Liver (tissue), 8 donors: ENCODE measurements at regions not wholly inside any gene's neighbourhood (a gene's known extent, or its start where the extent isn't known, plus 50 kb on each side); places are given as distances from the start of the nearest gene placed in this dataset.

Experiments
- DNase-seq: peaks from one replicate; pipeline ENCODE4 v3.0.0-alpha.2; 2017; ENCODE audit warnings: low spot score
- H3K27ac ChIP-seq, 2 donors: one replicate each; pipeline ENCODE4 v1.7.0; 2013; ENCODE audit warnings: inconsistent platforms in 2 of 2, low read length in 2 of 2, control low read depth in 1 of 2, low read depth in 1 of 2, mild to moderate bottlenecking in 1 of 2
- H3K27me3 ChIP-seq, 4 donors: one replicate each; pipeline versions ENCODE4 v1.6.1 to v1.7.0; 2013; ENCODE audit warnings: low read length in 3 of 4, inconsistent platforms in 1 of 4, mild to moderate bottlenecking in 1 of 4, moderate library complexity in 1 of 4; ENCODE audit not compliant: control insufficient read depth in 4 of 4, insufficient read depth in 4 of 4
- H3K36me3 ChIP-seq, 4 donors: one replicate each; pipeline versions ENCODE4 v1.6.1 to v1.7.0; 2013; ENCODE audit warnings: low read length in 3 of 4, mild to moderate bottlenecking in 3 of 4, low read depth in 1 of 4, moderate library complexity in 1 of 4; ENCODE audit not compliant: control insufficient read depth in 4 of 4, insufficient read depth in 3 of 4
- H3K4me1 ChIP-seq, 4 donors: one replicate each; pipeline versions ENCODE4 v1.6.1 to v1.7.0; 2013; ENCODE audit warnings: low read length in 3 of 4, mild to moderate bottlenecking in 3 of 4, moderate library complexity in 1 of 4; ENCODE audit not compliant: control insufficient read depth in 4 of 4, insufficient read depth in 4 of 4
- H3K4me3 ChIP-seq, 3 donors: one replicate each; pipeline versions ENCODE4 v1.6.1 to v1.7.0; 2013; ENCODE audit warnings: low read length in 3 of 3, control low read depth in 1 of 3, low read depth in 1 of 3, mild to moderate bottlenecking in 1 of 3
- H3K9ac ChIP-seq, 2 donors: one replicate each; pipeline ENCODE4 v1.7.0; 2013; ENCODE audit warnings: low read length in 2 of 2, mild to moderate bottlenecking in 2 of 2, moderate library complexity in 2 of 2, control low read depth in 1 of 2, low read depth in 1 of 2
- H3K9me3 ChIP-seq, 4 donors: one replicate each; pipeline versions ENCODE4 v1.6.1 to v1.7.0; 2013; ENCODE audit warnings: low read length in 3 of 4; ENCODE audit not compliant: control insufficient read depth in 4 of 4
- ATF3 ChIP-seq: IDR thresholded peaks from 2 replicates; pipeline ENCODE4 v1.6.1; 2016; ENCODE audit warnings: antibody characterized with exemption
- CTCF ChIP-seq: fragments of 150-350 bp; IDR thresholded peaks from 2 replicates; pipeline ENCODE4 v1.5.1; 2017; ENCODE audit warnings: improper control_type of control experiment, low read depth, low read length; ENCODE audit not compliant: missing input control
- EGR1 ChIP-seq, 2 donors: IDR thresholded peaks; 2 replicates each; pipeline ENCODE4 v1.6.1; 2016 to 2018; ENCODE audit warnings: antibody characterized with exemption in 2 of 2, low read depth in 2 of 2
- FOXA1 ChIP-seq: IDR thresholded peaks from 2 replicates; pipeline ENCODE4 v1.6.1; 2016; ENCODE audit warnings: antibody characterized with exemption
- FOXA2 ChIP-seq: IDR thresholded peaks from 2 replicates; pipeline ENCODE4 v1.6.1; 2016; ENCODE audit warnings: antibody characterized with exemption
- GABPA ChIP-seq, 2 donors: IDR thresholded peaks in 1 of 2; conservative IDR thresholded peaks in 1 of 2; 2 replicates each; pipeline ENCODE4 v1.6.1; 2016; ENCODE audit warnings: antibody characterized with exemption in 2 of 2, mild to moderate bottlenecking in 1 of 2, moderate library complexity in 1 of 2
- HNF4G ChIP-seq: IDR thresholded peaks from 2 replicates; pipeline ENCODE4 v1.6.1; 2016; ENCODE audit warnings: antibody characterized with exemption
- JUND ChIP-seq, 2 donors: IDR thresholded peaks; 2 replicates each; pipeline ENCODE4 v1.6.1; 2016; ENCODE audit warnings: antibody characterized with exemption in 2 of 2
- MAX ChIP-seq: IDR thresholded peaks from 2 replicates; pipeline ENCODE4 v1.6.1; 2016; ENCODE audit warnings: antibody characterized with exemption
- NR2F2 ChIP-seq: IDR thresholded peaks from 2 replicates; pipeline ENCODE4 v1.6.1; 2016; ENCODE audit warnings: antibody characterized with exemption
- RAD21 ChIP-seq, 2 donors: IDR thresholded peaks; 2 replicates each; pipeline ENCODE4 v1.6.1; 2016; ENCODE audit warnings: antibody characterized with exemption in 2 of 2, mild to moderate bottlenecking in 2 of 2
- REST ChIP-seq: IDR thresholded peaks from 2 replicates; pipeline ENCODE4 v1.6.1; 2016; ENCODE audit warnings: antibody characterized with exemption, mild to moderate bottlenecking
- SP1 ChIP-seq: IDR thresholded peaks from 2 replicates; pipeline ENCODE4 v1.6.1; 2018; ENCODE audit warnings: antibody characterized with exemption, mild to moderate bottlenecking
- TAF1 ChIP-seq: conservative IDR thresholded peaks from 2 replicates; pipeline ENCODE4 v1.6.1; 2016; ENCODE audit warnings: antibody characterized with exemption, mild to moderate bottlenecking
- YY1 ChIP-seq: IDR thresholded peaks from 2 replicates; pipeline ENCODE4 v1.6.1; 2016; ENCODE audit warnings: antibody characterized with exemption, mild to moderate bottlenecking
- ZBTB33 ChIP-seq: IDR thresholded peaks from 2 replicates; pipeline ENCODE4 v1.6.1; 2016; ENCODE audit warnings: antibody characterized with exemption
- WGBS: extraction: QIAGEN DNeasy Blood & Tissue Kit; methylation state at CpG from one replicate; pipeline ENCODE4 v1.1.7; 2013; 5-methylcytosine and 5-hydroxymethylcytosine counted together
- donor health status: healthy.
- donor health status: healthy.
- donor health status: healthy.
- donor health status: healthy.
- donor health status: healthy.

GRCh38 chr5:54607006-54607405, 89.4 kb downstream of the SNX18 start:
- Histone ChIP-seq H3K27ac (no peak overlapping the region), H3K4me3 (no peak overlapping the region), H3K4me1 (peaks cover 2 to 8% (median 7%) of the 10 kb centered on the region in 4 donors), H3K9ac (no peak overlapping the region), H3K36me3 (no peaks in the 10 kb centered on the region), H3K27me3 (no peaks in the 10 kb centered on the region), H3K9me3 (no peaks in the 10 kb centered on the region)
- WGBS = 99% methylated on average over 3 of the region's 3 CpGs
- DNase-seq = no peak
- TF ChIP-seq GABPA (IDR thresholded peaks at IDR 0.05 in 1 of 2, conservative IDR thresholded peaks at IDR 0.05 in 1 of 2) (no peak), RAD21 (IDR thresholded peaks at IDR 0.05) (no peak), MAX (no peak), YY1 (no peak), SP1 (no peak), EGR1 (IDR thresholded peaks at IDR 0.05; ENCODE audit: low read depth in 2 of 2) (no peak), TAF1 (no peak), REST (no peak), ZBTB33 (no peak), JUND (IDR thresholded peaks at IDR 0.05) (no peak), FOXA1 (no peak), HNF4G (no peak), FOXA2 (no peak)

- DNase-seq = no peak
- WGBS = 73% methylated on average over 1 of the region's 1 CpG
- TF ChIP-seq ZBTB33 = no peak
- TF ChIP-seq REST = no peak
- TF ChIP-seq EGR1 (IDR thresholded peaks at IDR 0.05; ENCODE audit: low read depth in 2 of 2) = no peak
- no peak for TF ChIP-seq FOXA1
- TF ChIP-seq ATF3 = no peak
- no peak for TF ChIP-seq YY1
- no peak for TF ChIP-seq CTCF
- TF ChIP-seq FOXA2 = no peak
- no peak for TF ChIP-seq GABPA (IDR thresholded peaks at IDR 0.05 in 1 of 2, conservative IDR thresholded peaks at IDR 0.05 in 1 of 2)
- no peak for TF ChIP-seq NR2F2
- TF ChIP-seq TAF1 = no peak
These were observed 85.8 kb downstream of the SNX18 start for GRCh38 chr5:54603372-54603771.

More at GRCh38 chr5:54603372-54603771, 85.8 kb downstream of the SNX18 start:
- H3K36me3 ChIP-seq = no peaks in the 10 kb centered on the region
- H3K27ac ChIP-seq = no peak overlapping the region
- H3K4me3 ChIP-seq = no peak overlapping the region
- H3K9ac ChIP-seq = no peak overlapping the region
- peaks cover 0 to 4% (median 1%) of the 10 kb centered on the region in 4 donors for H3K4me1 ChIP-seq
- H3K9me3 ChIP-seq = no peaks in the 10 kb centered on the region
- H3K27me3 ChIP-seq = no peaks in the 10 kb centered on the region
